H1 (cell line): ENCODE measurements at regions not wholly inside any gene's neighbourhood (a gene's known extent, or its start where the extent isn't known, plus 50 kb on each side); places are given as distances from the start of the nearest gene placed in this dataset.

ENCODE experiments used
- CHD7 ChIP-seq: fragments of 300-600 bp; sonication (generic); IDR thresholded peaks from 2 replicates; pipeline ENCODE4 v1.7.1; 2012; ENCODE audit warnings: low read length, moderate library complexity, mild to moderate bottlenecking, inconsistent platforms; ENCODE audit not compliant: insufficient replicate concordance
- JUN ChIP-seq: IDR thresholded peaks from 2 replicates; pipeline ENCODE4 v1.6.1; 2011; ENCODE audit warnings: low read depth, mild to moderate bottlenecking, improper control_type of control experiment, low read length
- RAD21 ChIP-seq, 2 experiments: IDR thresholded peaks in 1 of 2; conservative IDR thresholded peaks in 1 of 2; 2 replicates each; pipeline ENCODE4 v1.6.1; 2011; ENCODE audit warnings: low read depth in 2 of 2, low read length in 2 of 2, improper control_type of control experiment in 1 of 2, inconsistent platforms in 1 of 2, mild to moderate bottlenecking in 1 of 2, moderate library complexity in 1 of 2
- SIX5 ChIP-seq: IDR thresholded peaks from 2 replicates; pipeline ENCODE4 v1.6.1; 2011; ENCODE audit warnings: mild to moderate bottlenecking, low read depth, low read length
- SP2 ChIP-seq: IDR thresholded peaks from 2 replicates; pipeline ENCODE4 v1.6.1; 2012; ENCODE audit warnings: mild to moderate bottlenecking, low read length, inconsistent platforms
- YY1 ChIP-seq: IDR thresholded peaks from 2 replicates; pipeline ENCODE4 v1.6.1; 2011; ENCODE audit warnings: low read depth, mild to moderate bottlenecking, low read length

- no peak for TF ChIP-seq CHD7
- no peak for TF ChIP-seq SP2
- no peak for TF ChIP-seq YY1
- no peak for TF ChIP-seq RAD21 (IDR thresholded peaks at IDR 0.05 in 1 of 2, conservative IDR thresholded peaks at IDR 0.05 in 1 of 2; ENCODE audit: low read depth in 2 of 2, low read length in 2 of 2)
- no peak for TF ChIP-seq SIX5
- no peak for TF ChIP-seq JUN
Observed at GRCh38 chr6:100271625-100272024, 193.1 kb downstream of the SIM1 start (continued).
